ENCODE measurements at regions not wholly inside any gene's neighbourhood (a gene's known extent, or its start where the extent isn't known, plus 50 kb on each side); places are given as distances from the start of the nearest gene placed in this dataset.

DNA sequence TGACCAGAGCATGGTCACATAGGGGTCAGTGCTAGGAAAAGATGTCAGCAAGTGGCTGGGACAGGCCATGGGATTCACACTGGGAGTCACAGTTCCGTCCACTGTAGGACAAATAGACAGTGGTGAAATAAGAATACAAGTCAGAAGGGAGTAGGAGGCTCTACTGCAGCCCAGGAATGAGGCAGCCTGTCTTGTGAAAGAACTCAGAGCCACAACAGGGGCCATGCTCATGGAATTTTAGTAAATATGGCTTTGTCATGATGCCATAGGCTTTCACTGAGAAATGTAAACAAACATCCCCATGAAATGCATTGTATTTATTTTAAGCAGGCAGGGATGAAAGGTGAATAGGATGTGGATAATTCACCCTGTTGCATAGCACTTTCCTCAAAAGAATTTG lies 504.3 kb downstream of the SOX11 start:
- TF ChIP-seq, protein P1, sequence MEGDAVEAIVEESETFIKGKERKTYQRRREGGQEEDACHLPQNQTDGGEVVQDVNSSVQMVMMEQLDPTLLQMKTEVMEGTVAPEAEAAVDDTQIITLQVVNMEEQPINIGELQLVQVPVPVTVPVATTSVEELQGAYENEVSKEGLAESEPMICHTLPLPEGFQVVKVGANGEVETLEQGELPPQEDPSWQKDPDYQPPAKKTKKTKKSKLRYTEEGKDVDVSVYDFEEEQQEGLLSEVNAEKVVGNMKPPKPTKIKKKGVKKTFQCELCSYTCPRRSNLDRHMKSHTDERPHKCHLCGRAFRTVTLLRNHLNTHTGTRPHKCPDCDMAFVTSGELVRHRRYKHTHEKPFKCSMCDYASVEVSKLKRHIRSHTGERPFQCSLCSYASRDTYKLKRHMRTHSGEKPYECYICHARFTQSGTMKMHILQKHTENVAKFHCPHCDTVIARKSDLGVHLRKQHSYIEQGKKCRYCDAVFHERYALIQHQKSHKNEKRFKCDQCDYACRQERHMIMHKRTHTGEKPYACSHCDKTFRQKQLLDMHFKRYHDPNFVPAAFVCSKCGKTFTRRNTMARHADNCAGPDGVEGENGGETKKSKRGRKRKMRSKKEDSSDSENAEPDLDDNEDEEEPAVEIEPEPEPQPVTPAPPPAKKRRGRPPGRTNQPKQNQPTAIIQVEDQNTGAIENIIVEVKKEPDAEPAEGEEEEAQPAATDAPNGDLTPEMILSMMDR (IDR thresholded peaks at IDR 0.05), result no peak
- TF ChIP-seq POLR2AphosphoS5 (IDR thresholded peaks at IDR 0.05; ENCODE audit: low read depth, low read length), result no peak
- TF ChIP-seq SIN3A (IDR thresholded peaks at IDR 0.05; ENCODE audit: borderline replicate concordance, insufficient read depth, low read depth, low read length), result no peak
